BE2C (cell line): ENCODE measurements at regions not wholly inside any gene's neighbourhood (a gene's known extent, or its start where the extent isn't known, plus 50 kb on each side); places are given as distances from the start of the nearest gene placed in this dataset.

Experiments used
- DNase-seq: peaks from one replicate; pipeline ENCODE4 v3.0.0-alpha.2; 2020
- H3K27me3 ChIP-seq: fragments of 250-450 bp; sonication (Bioruptor Pico); 2 replicates; pipeline ENCODE4 v1.5.1; 2020; ENCODE audit warnings: mild to moderate bottlenecking
- H3K36me3 ChIP-seq: fragments of 250-450 bp; sonication (Bioruptor Pico); 2 replicates; pipeline ENCODE4 v1.5.1; 2020; ENCODE audit warnings: mild to moderate bottlenecking
- H3K4me1 ChIP-seq: fragments of 250-450 bp; sonication (Bioruptor Pico); 2 replicates; pipeline ENCODE4 v1.5.1; 2020
- H3K4me3 ChIP-seq: 2 replicates; pipeline ENCODE4 v1.5.1; 2011; ENCODE audit warnings: low read depth, low read length
- H3K9me3 ChIP-seq: fragments of 250-450 bp; sonication (Bioruptor Pico); 2 replicates; pipeline ENCODE4 v1.5.1; 2020
- CTCF ChIP-seq: IDR thresholded peaks from 2 replicates; pipeline ENCODE4 v1.5.1; 2012; ENCODE audit warnings: mild to moderate bottlenecking, low read depth, low read length

- Histone ChIP-seq H3K4me3 (no peak overlapping the region), H3K27me3 (no peaks in the 10 kb centered on the region), H3K4me1 (no peaks in the 10 kb centered on the region), H3K9me3 (no peaks in the 10 kb centered on the region), H3K36me3 (no peaks in the 10 kb centered on the region)
- no peak for DNase-seq
- TF ChIP-seq CTCF: no peak
Measured at GRCh38 chr6:79385893-79386292, 151.3 kb downstream of the LCA5 start.

- Histone ChIP-seq H3K27me3 (no peaks in the 10 kb centered on the region), H3K4me3 (no peak overlapping the region), H3K4me1 (no peaks in the 10 kb centered on the region), H3K9me3 (no peaks in the 10 kb centered on the region), H3K36me3 (no peaks in the 10 kb centered on the region)
- DNase-seq: no peak
- TF ChIP-seq CTCF: no peak
Measured at GRCh38 chr6:79385333-79385732, 150.9 kb upstream of the HMGN3 start.

GRCh38 chr6:79384845-79385244 lies 150.4 kb upstream of the HMGN3 start:
- TF ChIP-seq CTCF: no peak
- Histone ChIP-seq H3K4me3 (no peak overlapping the region), H3K27me3 (no peaks in the 10 kb centered on the region), H3K9me3 (no peaks in the 10 kb centered on the region), H3K36me3 (no peaks in the 10 kb centered on the region), H3K4me1 (no peaks in the 10 kb centered on the region)
- peak; percentile 45 for DNase-seq

- no peak for TF ChIP-seq CTCF
- H3K4me1 ChIP-seq: peaks cover 4% of the 10 kb centered on the region
Measured at GRCh38 chr6:79378957-79379356, 144.5 kb upstream of the HMGN3 start.

GRCh38 chr6:79377888-79378348 lies 143.4 kb upstream of the HMGN3 start:
- no peaks in the 10 kb centered on the region for H3K9me3 ChIP-seq
- H3K4me1 ChIP-seq: peaks cover 10% of the 10 kb centered on the region
- no peak overlapping the region for H3K4me3 ChIP-seq
- no peak for TF ChIP-seq CTCF
- no peaks in the 10 kb centered on the region for H3K27me3 ChIP-seq
- DNase-seq: no peak
- no peaks in the 10 kb centered on the region for H3K36me3 ChIP-seq

More at GRCh38 chr6:79378957-79379356, 144.5 kb upstream of the HMGN3 start:
- Histone ChIP-seq H3K9me3 (no peaks in the 10 kb centered on the region), H3K4me3 (no peak overlapping the region), H3K36me3 (no peaks in the 10 kb centered on the region), H3K27me3 (no peaks in the 10 kb centered on the region)
- no peak for DNase-seq

- peaks cover 10% of the 10 kb centered on the region for H3K4me1 ChIP-seq
- H3K36me3 ChIP-seq: no peaks in the 10 kb centered on the region
- no peak overlapping the region for H3K4me3 ChIP-seq
- no peaks in the 10 kb centered on the region for H3K9me3 ChIP-seq
- no peaks in the 10 kb centered on the region for H3K27me3 ChIP-seq
- TF ChIP-seq CTCF: no peak
- no peak for DNase-seq
Measured at GRCh38 chr6:79377047-79377446, 142.6 kb upstream of the HMGN3 start.
